Endothelial cell of umbilical vein (primary cell): ENCODE measurements at regions not wholly inside any gene's neighbourhood (a gene's known extent, or its start where the extent isn't known, plus 50 kb on each side); places are given as distances from the start of the nearest gene placed in this dataset.

Experiments
- BruUV-seq: library from RNA; stranded (reverse); fragments of 400-500 nt; replicated peaks from 2 replicates; lab custom pipeline; 2021; lab: Mats Ljungman, UMichigan
- CTCF ChIA-PET: fragments of 300-600, 350-600 bp; sonication (Branson Sonifier 250); formaldehyde crosslinking; loops from one replicate; lab custom pipeline; 2021; ENCODE audit warnings: antibody characterized with exemption, inconsistent platforms; lab: Charles Lee
- POLR2A ChIA-PET: fragments of 300-600, 350-600 bp; sonication (Branson Sonifier 250); formaldehyde crosslinking; loops from one replicate; lab custom pipeline; 2021; ENCODE audit warnings: antibody characterized with exemption, inconsistent platforms; lab: Charles Lee
- DNase-seq: peaks from one replicate; pipeline ENCODE4 v3.0.0-alpha.2; 2011; ENCODE audit warnings: low read depth, low spot score
- FAIRE-seq: peaks from 2 replicates; lab custom pipeline; 2011; peaks lifted over from hg19 to GRCh38; lab: Jason Lieb, UNC
- H2AFZ ChIP-seq: 2 replicates; pipeline ENCODE4 v1.6.0; 2012; ENCODE audit warnings: low read depth, low read length, control low read depth, inconsistent platforms
- H3K27ac ChIP-seq: 2 replicates; pipeline ENCODE4 v1.5.1; 2011; ENCODE audit warnings: low read depth, mild to moderate bottlenecking, control low read depth, low read length, moderate library complexity; ENCODE audit not compliant: insufficient read depth
- H3K27me3 ChIP-seq, 2 experiments: 2 replicates each; pipeline versions ENCODE4 v1.6.0 to v1.6.1; 2011; ENCODE audit warnings: low read length in 2 of 2, mixed read lengths in 1 of 2; ENCODE audit not compliant: control insufficient read depth in 2 of 2, insufficient read depth in 2 of 2
- H3K36me3 ChIP-seq, 2 experiments: 2 replicates in 1 of 2; 3 replicates in 1 of 2; pipeline ENCODE4 v1.5.1; 2011; ENCODE audit warnings: low read length in 2 of 2, mild to moderate bottlenecking in 1 of 2, moderate library complexity in 1 of 2; ENCODE audit not compliant: control insufficient read depth in 2 of 2, insufficient read depth in 2 of 2; ENCODE audit errors: extremely low read depth in 1 of 2
- H3K4me1 ChIP-seq: 3 replicates; pipeline ENCODE4 v1.5.1; 2011; ENCODE audit warnings: mild to moderate bottlenecking, low read length; ENCODE audit not compliant: control insufficient read depth, insufficient read depth; ENCODE audit errors: extremely low read depth
- H3K4me2 ChIP-seq: 2 replicates; pipeline ENCODE4 v1.6.1; 2011; ENCODE audit warnings: low read length, control low read depth, mixed read lengths; ENCODE audit not compliant: insufficient read depth
- H3K4me3 ChIP-seq, 3 experiments: fragments of 200-600 bp in 1 of 3; sonication (generic), shearing (Covaris generic) in 1 of 3; replicated peaks in 1 of 3; 2 replicates each; pipeline ENCODE4 v1.5.1; 2011 to 2016; ENCODE audit warnings: control low read depth in 3 of 3, low read length in 3 of 3, mild to moderate bottlenecking in 2 of 3, inconsistent platforms in 1 of 3, low read depth in 1 of 3, moderate library complexity in 1 of 3; ENCODE audit not compliant: insufficient read depth in 1 of 3
- H3K79me2 ChIP-seq: 2 replicates; pipeline ENCODE4 v1.6.0; 2012; ENCODE audit warnings: low read length, inconsistent platforms; ENCODE audit not compliant: control insufficient read depth, insufficient read depth
- H3K9ac ChIP-seq: replicated peaks from 2 replicates; pipeline ENCODE3; 2011; ENCODE audit warnings: low read length, control low read depth; ENCODE audit not compliant: insufficient read depth; ENCODE audit errors: extremely low read depth
- H3K9me1 ChIP-seq: replicated peaks from 3 replicates; pipeline ENCODE4 v1.6.0; 2011; ENCODE audit warnings: mild to moderate bottlenecking, low read length; ENCODE audit not compliant: control insufficient read depth, insufficient read depth; ENCODE audit errors: extremely low read depth
- H3K9me3 ChIP-seq: replicated peaks from 2 replicates; pipeline ENCODE4 v1.5.1; 2012; ENCODE audit warnings: low read length, inconsistent platforms; ENCODE audit not compliant: control insufficient read depth, insufficient read depth
- H4K20me1 ChIP-seq: replicated peaks from 2 replicates; pipeline ENCODE3; 2011; ENCODE audit warnings: mild to moderate bottlenecking, low read length; ENCODE audit not compliant: control insufficient read depth, insufficient read depth; ENCODE audit errors: extremely low read depth
- CTCF ChIP-seq, 2 donors: IDR thresholded peaks; 1 replicate in 1 of 2; 2 replicates in 1 of 2; pipeline ENCODE4 v1.5.1; 2011; ENCODE audit warnings: low read length in 2 of 2, mild to moderate bottlenecking in 2 of 2, moderate library complexity in 2 of 2, control low read depth in 1 of 2, inconsistent platforms in 1 of 2, low read depth in 1 of 2; ENCODE audit not compliant: insufficient read depth in 1 of 2; ENCODE audit errors: extremely low read depth in 1 of 2
- FOS ChIP-seq: IDR thresholded peaks from 2 replicates; pipeline ENCODE4 v1.6.1; 2011; ENCODE audit warnings: mild to moderate bottlenecking, low read length, moderate library complexity, borderline replicate concordance; ENCODE audit not compliant: insufficient read depth
- GATA2 ChIP-seq: IDR thresholded peaks from 2 replicates; pipeline ENCODE4 v1.7.0; 2011; ENCODE audit warnings: low read depth, mild to moderate bottlenecking, moderate library complexity, mixed read lengths, low read length; ENCODE audit not compliant: insufficient read length, insufficient read depth
- JUN ChIP-seq: IDR thresholded peaks from 2 replicates; pipeline ENCODE4 v1.6.1; 2011; ENCODE audit warnings: borderline replicate concordance, low read depth; ENCODE audit not compliant: insufficient read length, insufficient read depth
- MAX ChIP-seq: IDR thresholded peaks from 2 replicates; pipeline ENCODE4 v1.6.1; 2011; ENCODE audit not compliant: insufficient read depth, insufficient read length
- MYC ChIP-seq: IDR thresholded peaks from one replicate; pipeline ENCODE4 v1.6.1; 2011; ENCODE audit warnings: mild to moderate bottlenecking, low read depth, low read length
- POLR2A ChIP-seq: IDR thresholded peaks from 2 replicates; pipeline ENCODE4 v1.6.1; 2012; ENCODE audit warnings: low read depth, mild to moderate bottlenecking, control low read depth, low read length
- POLR2AphosphoS5 ChIP-seq: IDR thresholded peaks from 2 replicates; pipeline ENCODE4 v1.6.1; 2012; ENCODE audit warnings: low read depth, mild to moderate bottlenecking, control low read depth, low read length, moderate library complexity; ENCODE audit not compliant: insufficient read depth
- dilution Hi-C: fragments of 300-500 bp; cut with MboI; formaldehyde crosslinking; loops from one replicate; pipeline ENCODE4 v1.15.0; 2019; ENCODE audit warnings: low sequenced_read_pairs; ENCODE audit not compliant: extremely low pct_ligation_motif_present
- intact Hi-C: fragments of 100-400 bp; cut with micrococcal nuclease; formaldehyde crosslinking; loops from one replicate; pipeline ENCODE4 v1.10.0; 2022

- Histone ChIP-seq H3K9me1 (no peaks in the 10 kb centered on the region), H4K20me1 (no peaks in the 10 kb centered on the region), H3K4me1 (no peaks in the 10 kb centered on the region), H3K9ac (no peak overlapping the region), H3K9me3 (peaks cover 4% of the 10 kb centered on the region), H3K36me3 (no peaks in the 10 kb centered on the region), H3K4me3 (no peak overlapping the region), H3K27ac (no peak overlapping the region), H3K4me2 (no peak overlapping the region), H3K79me2 (no peaks in the 10 kb centered on the region), H2AFZ (no peak overlapping the region), H3K27me3 (no peaks in the 10 kb centered on the region)
- BruUV-seq = no TSS peak
- FAIRE-seq = no peak
- ChIA-PET CTCF (no interaction called here), POLR2A (no interaction called here)
- intact Hi-C loops = no loop called here
- DNase-seq = no peak
- TF ChIP-seq FOS (no peak), POLR2A (no peak), MAX (no peak), JUN (no peak), GATA2 (no peak), MYC (no peak), POLR2AphosphoS5 (no peak), CTCF (IDR thresholded peaks at IDR 0.05; ENCODE audit: extremely low read depth in 1 of 2, insufficient read depth in 1 of 2, low read depth in 1 of 2, low read length in 2 of 2) (no peak)
- dilution Hi-C loops = no loop called here
Measured at GRCh38 chr7:69018200-69018599, 580.1 kb upstream of the AUTS2 start.
